ENCODE measurements at regions not wholly inside any gene's neighbourhood (a gene's known extent, or its start where the extent isn't known, plus 50 kb on each side); places are given as distances from the start of the nearest gene placed in this dataset.

DNA sequence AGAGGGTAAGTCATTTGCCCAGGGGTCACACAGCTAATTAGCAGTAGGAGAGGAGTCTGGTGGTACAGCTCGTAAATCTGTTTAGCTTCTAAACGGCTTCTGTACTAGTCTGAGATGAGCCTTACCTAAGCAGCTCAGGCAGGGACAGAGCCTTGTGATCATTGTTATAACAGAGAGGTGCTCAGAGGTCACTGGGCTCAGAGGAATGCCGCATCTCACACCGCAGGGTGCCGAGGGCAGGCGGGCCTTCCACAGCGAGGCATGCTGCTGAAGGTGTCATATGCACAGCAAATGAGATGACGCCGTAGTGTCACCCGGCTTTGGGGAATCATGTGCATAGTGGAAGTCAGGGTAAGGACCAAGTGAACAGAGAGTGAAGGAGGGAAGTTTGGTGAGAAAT is 305.2 kb upstream of the FMN2 start:
- no peak for DNase-seq (ENCODE audit: low read depth)

DNA sequence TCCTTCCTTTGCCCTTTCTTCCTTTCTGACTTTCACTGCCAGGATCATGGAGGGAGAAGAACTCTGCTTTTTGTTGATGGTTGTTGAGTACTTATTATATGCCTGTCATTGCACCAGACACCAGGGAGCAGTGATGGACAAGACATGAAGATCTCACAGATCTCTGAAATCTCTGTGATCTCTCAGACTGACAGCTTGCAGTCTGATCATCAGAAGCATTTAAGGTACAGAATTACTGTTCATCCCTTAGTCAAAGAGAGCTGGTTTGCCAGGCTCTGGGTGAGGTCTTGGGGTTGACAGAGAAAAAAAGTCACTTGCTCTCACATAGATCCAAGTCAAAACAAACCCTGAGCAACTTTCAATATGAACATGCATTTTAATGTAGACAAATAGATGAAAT is 299.5 kb upstream of the FMN2 start:
- no peak for DNase-seq (ENCODE audit: low read depth)

DNA sequence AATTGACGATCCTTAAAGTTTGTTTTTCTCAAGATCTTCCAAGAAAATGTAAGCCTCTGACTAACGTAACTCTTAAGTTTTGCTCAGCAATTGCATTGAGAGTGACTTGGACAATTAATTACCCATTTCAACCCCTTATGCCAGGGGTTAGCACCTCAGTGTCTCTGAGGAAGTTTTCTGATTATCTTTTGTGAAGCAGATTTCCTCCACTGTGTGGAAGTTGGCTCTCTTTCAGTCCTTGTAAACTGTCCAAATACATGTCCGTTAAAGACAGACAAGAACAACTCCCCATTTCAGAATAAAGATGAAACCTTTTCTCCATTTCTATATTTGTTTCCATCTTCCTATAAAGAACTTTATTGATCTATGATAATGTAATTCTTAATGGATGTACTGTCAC is 296.4 kb upstream of the FMN2 start:
- DNase-seq (ENCODE audit: low read depth), result no peak

DNA sequence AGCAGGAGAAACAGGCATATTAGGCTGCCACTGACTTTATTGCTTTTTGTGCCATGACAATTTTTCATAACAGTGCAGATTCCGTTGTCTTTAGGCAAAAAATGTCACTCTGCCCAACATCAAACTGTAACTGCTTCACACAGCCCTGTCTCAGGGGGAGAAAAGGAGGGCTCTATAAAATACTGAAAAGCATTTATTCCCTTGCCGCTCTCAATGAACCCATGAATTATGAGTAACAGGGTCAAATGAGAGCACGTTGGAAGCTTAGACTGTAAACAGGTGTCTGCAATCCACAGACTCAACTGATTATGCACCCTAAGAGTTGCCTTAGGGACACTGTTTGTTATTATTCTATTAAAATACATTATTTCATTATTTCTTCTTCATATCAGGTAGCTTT is 292.1 kb upstream of the FMN2 start:
- no peak for DNase-seq (ENCODE audit: low read depth)

DNA sequence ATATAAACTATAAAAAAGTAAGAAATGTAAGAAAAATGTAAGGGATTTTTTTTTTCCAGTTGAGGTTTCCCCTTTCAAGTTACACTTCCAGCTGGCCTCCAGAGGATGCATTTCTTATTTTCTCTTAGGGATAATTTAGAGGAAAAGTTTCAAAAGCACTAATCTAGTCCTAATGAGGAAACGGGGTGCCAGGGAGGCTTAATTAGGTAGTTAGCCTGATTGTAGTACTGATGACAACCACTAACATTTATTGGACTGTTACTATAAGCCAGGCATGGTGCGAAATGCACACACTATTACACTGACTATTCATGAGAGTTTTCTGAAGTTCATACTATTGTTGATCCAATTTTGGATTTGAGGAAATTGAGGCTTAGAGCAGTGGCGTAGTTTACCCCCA is 290.8 kb upstream of the FMN2 start:
- no peak for DNase-seq (ENCODE audit: low read depth)

- no peak for DNase-seq (ENCODE audit: low read depth)
Measured at GRCh38 chr1:239802275-239802674, 289.4 kb upstream of the FMN2 start.

GRCh38 chr1:239803781-239804180 is 287.9 kb upstream of the FMN2 start:
- DNase-seq (ENCODE audit: low read depth), result no peak

GRCh38 chr1:239804266-239804665 is 287.4 kb upstream of the FMN2 start:
- no peak for DNase-seq (ENCODE audit: low read depth)

DNA sequence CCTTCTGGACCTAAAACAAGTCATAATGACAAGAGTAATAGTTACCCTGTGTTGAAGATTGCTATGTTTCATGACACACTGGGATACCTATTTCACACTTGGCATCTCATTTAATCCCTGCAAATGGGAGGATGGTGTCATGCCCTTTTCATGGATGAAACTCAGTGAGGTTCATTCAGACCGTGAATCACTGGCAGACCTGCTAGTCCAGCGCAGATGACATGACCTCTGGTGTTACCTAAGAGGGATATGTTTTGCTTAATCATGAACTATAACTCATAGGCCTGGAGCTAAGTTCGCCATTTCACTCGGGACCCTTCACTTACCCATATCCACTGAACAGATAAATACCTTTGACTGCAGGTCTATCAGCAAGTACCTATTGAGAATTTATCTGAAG is 286.6 kb upstream of the FMN2 start:
- no peak for DNase-seq (ENCODE audit: low read depth)

- DNase-seq (ENCODE audit: low read depth), result no peak
Measured at GRCh38 chr1:239805851-239806772, 285.6 kb upstream of the FMN2 start.

GRCh38 chr1:239806897-239807296 is 284.8 kb upstream of the FMN2 start:
- no peak for DNase-seq (ENCODE audit: low read depth)

DNA sequence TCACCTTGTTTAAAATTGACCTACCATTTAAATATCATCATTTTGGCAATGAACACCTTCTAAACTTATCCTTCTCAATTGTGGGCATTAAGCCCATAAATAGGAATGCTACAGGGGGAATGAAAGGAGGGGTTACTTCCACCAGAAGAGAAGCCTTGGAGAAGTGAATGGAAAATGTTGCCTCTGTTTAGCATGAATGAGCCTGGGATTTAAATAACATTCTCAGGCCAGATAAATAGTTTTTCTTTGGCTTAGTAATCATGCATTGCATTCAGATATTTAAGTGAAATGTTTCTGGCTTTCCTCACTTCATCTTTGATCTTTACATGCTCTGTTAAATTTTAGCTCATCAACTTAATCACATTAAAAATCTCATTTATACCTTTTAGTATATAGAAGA is 284.3 kb upstream of the FMN2 start:
- no peak for DNase-seq (ENCODE audit: low read depth)

DNA sequence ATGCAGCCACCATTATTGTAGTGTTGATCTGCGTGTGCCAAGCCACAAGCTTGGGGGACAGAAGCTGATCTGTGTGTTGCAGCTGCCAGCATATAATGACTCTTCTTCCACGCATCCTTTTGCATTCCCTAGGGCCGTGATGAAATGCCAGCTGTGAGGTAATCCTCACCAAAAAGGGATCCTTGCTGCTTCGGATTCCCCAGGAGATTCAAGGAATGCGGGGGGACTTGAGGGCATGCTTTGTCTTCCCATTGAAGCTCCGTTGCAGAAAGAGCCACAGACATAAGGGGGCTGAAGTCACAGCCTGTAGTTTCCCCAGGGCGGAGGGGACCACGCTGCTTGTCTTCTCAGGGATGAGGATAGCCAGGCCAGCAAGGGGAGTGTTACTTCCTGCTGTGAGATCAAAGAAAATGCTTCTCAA is 281.6 kb upstream of the FMN2 start:
- no peak for DNase-seq (ENCODE audit: low read depth)

GRCh38 chr1:239811211-239811885 is 280.3 kb upstream of the FMN2 start:
- no peak for DNase-seq (ENCODE audit: low read depth)

DNA sequence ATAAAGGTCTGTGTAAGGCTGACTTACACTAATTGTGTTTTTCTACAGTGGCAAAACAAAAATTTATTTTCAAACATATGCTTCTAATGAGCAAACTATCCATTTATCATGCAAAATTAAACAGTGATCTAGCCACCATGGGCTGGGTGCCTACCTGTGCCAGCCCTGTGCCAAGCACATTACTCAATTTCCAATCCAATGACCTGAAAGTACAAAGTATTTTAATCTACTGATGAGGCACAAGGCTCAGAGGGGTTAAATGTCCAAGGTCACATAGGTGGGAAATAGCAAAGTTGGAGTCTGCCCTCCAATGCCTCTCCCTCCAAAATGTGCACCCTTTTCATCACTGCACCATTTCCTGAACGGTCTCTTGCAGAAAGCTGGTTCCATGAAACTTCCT is 279.1 kb upstream of the FMN2 start:
- no peak for DNase-seq (ENCODE audit: low read depth)

- DNase-seq (ENCODE audit: low read depth), result no peak
Measured at GRCh38 chr1:239814306-239814881, 277.3 kb upstream of the FMN2 start.

DNA sequence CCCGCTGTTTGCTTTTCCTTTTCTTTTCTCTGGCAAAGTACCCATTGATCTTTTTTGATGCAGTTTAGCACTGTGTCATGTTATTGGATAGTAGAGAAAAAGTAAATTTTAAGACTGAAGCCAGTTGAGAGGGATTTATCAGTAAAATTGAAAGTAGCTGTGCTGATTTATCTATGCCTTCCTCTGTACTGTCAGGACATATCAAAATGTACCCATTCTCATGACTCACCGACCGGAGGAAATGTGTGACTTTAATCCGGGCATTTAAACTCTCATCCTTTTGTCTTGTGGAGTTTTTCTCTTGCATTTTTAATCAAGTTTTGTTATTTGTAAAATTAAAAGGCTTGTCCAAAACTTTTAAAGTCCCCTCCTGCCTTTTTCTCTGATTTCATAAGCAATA is 276.6 kb upstream of the FMN2 start:
- no peak for DNase-seq (ENCODE audit: low read depth)

- no peak for DNase-seq (ENCODE audit: low read depth)
Measured at GRCh38 chr1:239816081-239816782, 275.5 kb upstream of the FMN2 start.

- no peak for DNase-seq (ENCODE audit: low read depth)
Measured at GRCh38 chr1:239817276-239817675, 274.4 kb upstream of the FMN2 start.

DNA sequence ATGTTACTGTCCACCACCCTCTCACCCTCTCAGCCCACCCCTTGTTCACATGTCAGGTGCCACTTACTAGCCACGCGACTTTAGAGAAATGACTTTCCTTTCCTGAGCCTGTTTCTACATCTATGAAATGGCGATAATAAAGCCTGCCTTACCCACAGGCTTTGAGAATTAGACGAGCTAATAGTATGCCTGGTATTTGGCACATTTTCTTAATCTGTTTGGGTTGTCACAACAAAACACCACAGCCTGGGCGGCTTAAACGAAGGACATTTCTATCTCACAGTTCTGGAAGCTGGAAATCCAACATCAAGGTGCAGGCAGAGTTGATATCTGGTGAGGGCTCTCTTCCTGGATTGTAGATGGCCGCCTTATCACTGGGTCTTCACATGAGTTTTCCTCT is 273.9 kb upstream of the FMN2 start:
- no peak for DNase-seq (ENCODE audit: low read depth)

DNA sequence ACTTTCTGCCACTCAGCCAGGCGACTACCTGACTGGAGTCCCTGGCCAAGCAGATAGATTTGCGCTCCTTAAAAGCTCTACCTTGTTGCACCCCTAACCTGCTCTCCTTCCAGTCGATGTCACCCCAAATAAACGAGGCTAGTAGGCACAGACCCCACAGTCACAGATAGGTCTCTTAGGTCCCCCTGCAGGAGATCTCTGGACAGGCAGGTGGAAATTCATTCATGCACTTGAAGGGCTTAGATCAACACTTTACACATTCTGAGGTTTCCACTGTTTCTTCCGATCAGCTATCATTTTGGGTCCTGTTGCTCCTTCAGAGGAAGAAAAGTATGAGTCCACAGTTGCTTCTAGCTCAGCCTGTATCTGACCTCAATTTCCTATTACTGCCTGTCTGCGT is 272.6 kb upstream of the FMN2 start:
- no peak for DNase-seq (ENCODE audit: low read depth)

- DNase-seq (ENCODE audit: low read depth), result no peak
Measured at GRCh38 chr1:239819756-239820250, 271.9 kb upstream of the FMN2 start.

Data from stimulated activated CD8-positive, alpha-beta memory T cell treated with anti-CD3 and anti-CD28 coated beads, Interleukin-4, amount 100 ng/mL, for 24 hours (primary cell).